ENCODE measurements at regions not wholly inside any gene's neighbourhood (a gene's known extent, or its start where the extent isn't known, plus 50 kb on each side); places are given as distances from the start of the nearest gene placed in this dataset.

- TF ChIP-seq POLR2A (IDR thresholded peaks at IDR 0.05; ENCODE audit: low read depth, low read length) (no peak), POLR2AphosphoS5 (IDR thresholded peaks at IDR 0.05; ENCODE audit: low read depth, low read length) (no peak), TAF1 (IDR thresholded peaks at IDR 0.05; ENCODE audit: borderline replicate concordance, low read depth, low read length) (no peak)
Observed at GRCh38 chr6:102907181-102907580, 1513.7 kb downstream of the GRIK2 start.

Measured in GM12892 (cell line).